H1 (cell line): ENCODE measurements at regions not wholly inside any gene's neighbourhood (a gene's known extent, or its start where the extent isn't known, plus 50 kb on each side); places are given as distances from the start of the nearest gene placed in this dataset.

Experiments
- CTCF ChIA-PET: fragments of 300-600 bp; sonication (Branson Sonifier 250); formaldehyde crosslinking; loops from one replicate; lab custom pipeline; 2021; ENCODE audit not compliant: partially characterized antibody; lab: Charles Lee
- POLR2A ChIA-PET: fragments of 300-600 bp; sonication (Branson Sonifier 250); formaldehyde crosslinking; loops from one replicate; lab custom pipeline; 2021; ENCODE audit warnings: inconsistent platforms; ENCODE audit not compliant: partially characterized antibody; lab: Charles Lee
- DNase-seq, 2 experiments: peaks; one replicate each; pipeline versions ENCODE4 v3.0.0 to v3.0.0-alpha.2; 2010 to 2022; ENCODE audit warnings: low spot score in 2 of 2, low read depth in 1 of 2, mixed read lengths in 1 of 2
- FAIRE-seq: peaks from 2 replicates; lab custom pipeline; 2011; peaks lifted over from hg19 to GRCh38; lab: Jason Lieb, UNC
- H2AFZ ChIP-seq: 2 replicates; pipeline ENCODE4 v1.8.1; 2012; ENCODE audit warnings: low read length, inconsistent platforms
- H2AK5ac ChIP-seq: 2 replicates; pipeline ENCODE4 v1.6.1; 2013; ENCODE audit warnings: low read depth, low read length
- H2BK120ac ChIP-seq: replicated peaks from 2 replicates; pipeline ENCODE3; 2013; ENCODE audit warnings: low read depth, low read length, inconsistent platforms
- H2BK12ac ChIP-seq: 2 replicates; pipeline ENCODE4 v1.6.1; 2013; ENCODE audit warnings: low read depth, low read length
- H2BK15ac ChIP-seq: 2 replicates; pipeline ENCODE4 v1.6.1; 2013; ENCODE audit warnings: low read length
- H2BK20ac ChIP-seq: 2 replicates; pipeline ENCODE4 v1.6.1; 2013; ENCODE audit warnings: low read length
- H2BK5ac ChIP-seq: 2 replicates; pipeline ENCODE4 v1.6.1; 2013; ENCODE audit warnings: low read depth, low read length
- H3K14ac ChIP-seq: 2 replicates; pipeline ENCODE4 v1.6.1; 2013; ENCODE audit warnings: inconsistent platforms; ENCODE audit not compliant: insufficient read length
- H3K18ac ChIP-seq: 2 replicates; pipeline ENCODE4 v1.6.1; 2013; ENCODE audit warnings: low read length; ENCODE audit errors: extremely low read depth
- H3K23ac ChIP-seq: 2 replicates; pipeline ENCODE4 v1.6.1; 2013; ENCODE audit warnings: inconsistent platforms; ENCODE audit not compliant: insufficient read length
- H3K23me2 ChIP-seq: 2 replicates; pipeline ENCODE4 v1.6.1; 2013; ENCODE audit warnings: low read depth, low read length
- H3K27ac ChIP-seq: 2 replicates; pipeline ENCODE4 v1.6.1; 2011; ENCODE audit warnings: low read depth, low read length, inconsistent platforms
- H3K27me3 ChIP-seq, 4 experiments: replicated peaks in 1 of 4; 1 replicate in 1 of 4; 2 replicates in 3 of 4; pipeline versions ENCODE4 v1.6.1 to v1.8.1; 2011 to 2013; ENCODE audit warnings: low read length in 3 of 4, mild to moderate bottlenecking in 3 of 4, inconsistent platforms in 2 of 4, mixed read lengths in 2 of 4, moderate library complexity in 1 of 4; ENCODE audit not compliant: control insufficient read depth in 3 of 4, insufficient read depth in 3 of 4; ENCODE audit errors: extremely low read depth in 1 of 4
- H3K36me3 ChIP-seq, 4 experiments: 2 replicates each; pipeline versions ENCODE4 v1.6.1 to v1.8.1; 2011 to 2013; ENCODE audit warnings: mild to moderate bottlenecking in 4 of 4, low read length in 3 of 4, moderate library complexity in 2 of 4, control low read depth in 1 of 4, inconsistent platforms in 1 of 4; ENCODE audit not compliant: insufficient read depth in 4 of 4, control insufficient read depth in 2 of 4
- H3K4ac ChIP-seq: replicated peaks from 2 replicates; pipeline ENCODE3; 2013; ENCODE audit warnings: low read length, low read depth, mixed read lengths, inconsistent platforms; ENCODE audit not compliant: insufficient read length
- H3K4me1 ChIP-seq, 4 experiments: replicated peaks in 1 of 4; 1 replicate in 1 of 4; 2 replicates in 3 of 4; pipeline versions ENCODE4 v1.6.1 to v1.8.1; 2011 to 2013; ENCODE audit warnings: low read length in 3 of 4, inconsistent platforms in 2 of 4, mixed read lengths in 1 of 4; ENCODE audit not compliant: insufficient read depth in 4 of 4, control insufficient read depth in 3 of 4
- H3K4me2 ChIP-seq, 2 experiments: 2 replicates each; pipeline versions ENCODE4 v1.6.1 to v1.8.1; 2011 to 2013; ENCODE audit warnings: low read depth in 2 of 2, low read length in 2 of 2, control low read depth in 1 of 2, inconsistent platforms in 1 of 2, mild to moderate bottlenecking in 1 of 2; ENCODE audit not compliant: insufficient read depth in 1 of 2
- H3K4me3 ChIP-seq, 4 experiments: fragments of 200-600, 300-600 bp in 1 of 4; sonication (generic), shearing (Covaris generic), sonication (Bioruptor Twin) in 1 of 4; 2 replicates each; pipeline versions ENCODE4 v1.5.1 to v1.8.1; 2011 to 2016; ENCODE audit warnings: low read length in 4 of 4, low read depth in 3 of 4, control low read depth in 2 of 4, inconsistent platforms in 2 of 4, mild to moderate bottlenecking in 2 of 4, mixed read lengths in 1 of 4, moderate library complexity in 1 of 4; ENCODE audit not compliant: insufficient read depth in 2 of 4; ENCODE audit errors: extremely low read depth in 1 of 4
- H3K56ac ChIP-seq: replicated peaks from 2 replicates; pipeline ENCODE3; 2013; ENCODE audit warnings: low read depth, mild to moderate bottlenecking, mixed read lengths, low read length, inconsistent platforms; ENCODE audit not compliant: insufficient read length
- H3K79me1 ChIP-seq: 2 replicates; pipeline ENCODE4 v1.6.1; 2013; ENCODE audit warnings: low read depth, low read length, control low read depth
- H3K79me2 ChIP-seq, 2 experiments: 2 replicates each; pipeline versions ENCODE4 v1.6.1 to v1.8.1; 2012 to 2013; ENCODE audit warnings: low read length in 2 of 2, mild to moderate bottlenecking in 2 of 2, inconsistent platforms in 1 of 2; ENCODE audit not compliant: insufficient read depth in 2 of 2, control insufficient read depth in 1 of 2
- H3K9ac ChIP-seq, 4 experiments: replicated peaks in 1 of 4; 1 replicate in 1 of 4; 2 replicates in 3 of 4; pipeline versions ENCODE4 v1.6.1 to v1.8.1; 2011 to 2013; ENCODE audit warnings: low read depth in 3 of 4, low read length in 3 of 4, control low read depth in 2 of 4, mild to moderate bottlenecking in 2 of 4, moderate library complexity in 2 of 4, inconsistent platforms in 1 of 4; ENCODE audit errors: extremely low read depth in 1 of 4
- H3K9me3 ChIP-seq, 2 experiments: 2 replicates each; pipeline versions ENCODE4 v1.6.1 to v1.8.1; 2012 to 2013; ENCODE audit warnings: mild to moderate bottlenecking in 2 of 2, moderate library complexity in 2 of 2, control low read depth in 1 of 2, inconsistent platforms in 1 of 2, low read depth in 1 of 2, low read length in 1 of 2, mixed read lengths in 1 of 2; ENCODE audit not compliant: insufficient read depth in 2 of 2
- H4K20me1 ChIP-seq, 2 experiments: replicated peaks in 1 of 2; 2 replicates each; pipeline versions ENCODE3 to v1.8.1; 2011 to 2013; ENCODE audit warnings: inconsistent platforms in 2 of 2, low read length in 2 of 2, mild to moderate bottlenecking in 1 of 2; ENCODE audit not compliant: insufficient read depth in 2 of 2, control insufficient read depth in 1 of 2
- H4K5ac ChIP-seq: 2 replicates; pipeline ENCODE4 v1.6.1; 2013; ENCODE audit warnings: low read length, low read depth, mixed read lengths, inconsistent platforms; ENCODE audit not compliant: insufficient read length
- H4K8ac ChIP-seq: 2 replicates; pipeline ENCODE4 v1.8.0; 2013; ENCODE audit warnings: mild to moderate bottlenecking, moderate library complexity, low read length, inconsistent platforms; ENCODE audit not compliant: insufficient read depth; ENCODE audit errors: extremely low read depth
- H4K91ac ChIP-seq: replicated peaks from 2 replicates; pipeline ENCODE3; 2013; ENCODE audit warnings: low read length, mixed read lengths, inconsistent platforms; ENCODE audit not compliant: insufficient read length
- CREB1 ChIP-seq: IDR thresholded peaks from 2 replicates; pipeline ENCODE4 v1.6.1; 2012; ENCODE audit warnings: inconsistent platforms
- EGR1 ChIP-seq: IDR thresholded peaks from 2 replicates; pipeline ENCODE4 v1.6.1; 2011; ENCODE audit warnings: low read depth, low read length, borderline replicate concordance
- KDM1A ChIP-seq: fragments of 200-600, 300-600 bp; sonication (generic); IDR thresholded peaks from 2 replicates; pipeline ENCODE4 v1.7.1; 2016; ENCODE audit warnings: mild to moderate bottlenecking, low read length, borderline replicate concordance
- NRF1 ChIP-seq: IDR thresholded peaks from 2 replicates; pipeline ENCODE4 v1.6.1; 2011; ENCODE audit warnings: mild to moderate bottlenecking, low read depth, low read length, improper control_type of control experiment
- RFX5 ChIP-seq: IDR thresholded peaks from 2 replicates; pipeline ENCODE4 v1.6.1; 2011; ENCODE audit warnings: low read depth, low read length, improper control_type of control experiment, borderline replicate concordance
- SP4 ChIP-seq: IDR thresholded peaks from 2 replicates; pipeline ENCODE4 v1.6.1; 2012; ENCODE audit warnings: low read length, inconsistent platforms
- SRF ChIP-seq: IDR thresholded peaks from 2 replicates; pipeline ENCODE4 v1.6.1; 2011; ENCODE audit warnings: mild to moderate bottlenecking, low read depth, low read length, moderate library complexity
- YY1 ChIP-seq: IDR thresholded peaks from 2 replicates; pipeline ENCODE4 v1.6.1; 2011; ENCODE audit warnings: low read depth, mild to moderate bottlenecking, low read length
- ZNF274 ChIP-seq: IDR thresholded peaks from 2 replicates; pipeline ENCODE4 v1.7.0; 2012; ENCODE audit warnings: low read length, borderline replicate concordance; ENCODE audit errors: extremely low read depth
- WGBS, 2 experiments: shearing (Covaris generic) in 1 of 2; methylation state at CpG; one replicate each; pipeline versions ENCODE4 v1.1.6 to v1.1.7; 2013 to 2015; ENCODE audit warnings: low lambda C conversion rate in 2 of 2, mixed read lengths in 2 of 2, inconsistent platforms in 1 of 2, low coverage in 1 of 2, missing lambda C conversion rate in 1 of 2; ENCODE audit not compliant: insufficient replicate concordance in 2 of 2, insufficient coverage in 1 of 2, insufficient read length in 1 of 2; ENCODE audit errors: extremely low coverage in 1 of 2, missing lambda C conversion rate in 1 of 2; 5-methylcytosine and 5-hydroxymethylcytosine counted together
- TF ChIP-seq, protein P1 (sequence below): IDR thresholded peaks from 2 replicates; pipeline ENCODE4 v1.6.1; 2012; ENCODE audit warnings: low read length, inconsistent platforms

DNA sequence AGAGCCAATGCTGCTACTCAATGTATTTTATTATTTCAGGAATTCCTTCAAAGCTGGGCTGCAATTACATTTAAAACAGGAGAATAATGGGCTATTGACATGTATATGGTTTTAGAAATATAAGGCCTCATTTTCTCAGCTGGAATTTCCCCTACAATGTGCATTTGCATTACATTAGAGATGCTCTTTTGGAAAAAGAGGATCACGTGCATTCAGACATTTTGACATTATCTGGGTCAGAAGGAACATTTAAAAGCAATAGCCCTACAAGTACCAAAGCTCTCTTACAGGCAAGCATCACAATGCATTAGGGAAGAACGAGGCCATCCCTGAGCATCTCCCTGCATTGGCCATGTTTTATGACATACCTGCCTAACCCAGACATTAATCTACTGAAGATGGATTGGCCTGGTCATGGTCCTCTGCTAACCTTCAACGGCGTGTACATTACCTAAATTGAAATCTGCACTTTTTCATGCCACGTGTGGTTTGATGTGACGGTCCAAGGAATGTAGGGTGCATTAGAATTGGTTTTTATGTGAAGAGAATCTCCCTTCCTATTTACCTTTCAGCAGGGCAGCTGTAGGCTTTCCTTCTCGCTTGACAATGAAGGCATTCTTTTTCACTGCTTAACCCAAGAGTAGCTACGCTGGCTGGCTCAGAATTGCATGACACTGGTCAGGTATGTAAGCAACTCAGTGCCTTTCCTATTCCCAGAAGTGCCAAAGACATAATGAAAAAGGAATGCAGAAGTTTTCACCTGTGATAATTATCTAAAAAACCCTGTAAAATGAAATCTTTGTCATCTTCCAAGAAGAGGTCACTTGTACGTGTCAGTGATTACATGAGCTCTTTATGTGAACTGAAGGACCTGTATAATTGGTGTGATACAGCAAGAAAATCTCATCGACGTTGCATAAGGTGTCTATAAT, 212.3 kb upstream of the MPDZ start:
- Histone ChIP-seq H3K56ac (peak overlapping the region; percentile 83), H3K27me3 (no peaks in the 10 kb centered on the region), H3K4me1 (peaks cover 4 to 25% (median 25%) of the 10 kb centered on the region in 4 experiments; a peak in 5 of 7 replicates), H3K4me3 (peak overlapping the region in 1 of 4 experiments; percentile 33; a peak in 2 of 8 replicates), H3K79me2 (no peaks in the 10 kb centered on the region), H3K4ac (peak overlapping the region; percentile 83), H3K23me2 (no peaks in the 10 kb centered on the region), H2BK5ac (peak overlapping the region; percentile 98), H2BK20ac (peak overlapping the region; percentile 11; the same call in 1 of the 2 replicates), H3K9me3 (peaks cover 0 to 3% of the 10 kb centered on the region in 2 experiments; a peak in 2 of 4 replicates), H2AFZ (no peak overlapping the region), H3K23ac (no peak overlapping the region), H4K5ac (peak overlapping the region; percentile 90), H2BK120ac (peak overlapping the region; percentile 96), H3K18ac (peak overlapping the region; percentile 76; the same call in 1 of the 2 replicates), H4K91ac (peak overlapping the region; percentile 95), H3K9ac (peak overlapping the region in 2 of 4 experiments; percentile 31 to 41; a peak in 3 of 7 replicates), H3K36me3 (no peaks in the 10 kb centered on the region), H4K8ac (no peak overlapping the region), H2BK15ac (no peak overlapping the region), H3K79me1 (no peaks in the 10 kb centered on the region), H2BK12ac (peak overlapping the region; percentile 89; the same call in 1 of the 2 replicates), H3K27ac (peak overlapping the region; percentile 88), H4K20me1 (no peaks in the 10 kb centered on the region), H2AK5ac (peak overlapping the region; percentile 85; the same call in 1 of the 2 replicates), H3K14ac (no peak overlapping the region), H3K4me2 (peak overlapping the region; percentile 40 to 63)
- WGBS, 2 experiments = 18% methylated on average over 11 of the region's 11 CpGs; no CpG with 5 or more reads in 1 of the 2 experiments
- CTCF ChIA-PET = interaction anchor here (0.8 to 1.0 kb wide), 3 partner anchors 64 to 1075 kb away, joined by 3 read pairs; no protein-coding TSS in a partner anchor
- peak; percentile 58 to 64 for DNase-seq
- POLR2A ChIA-PET = interaction anchor here (0.6 to 2.0 kb wide), 7 partner anchors 20 to 1049 kb away, joined by 3 to 4 read pairs (median 3); no protein-coding TSS in a partner anchor
- FAIRE-seq = peak; percentile 78
- peak; percentile 44; the same call in 1 of the 2 replicates for TF ChIP-seq YY1
- TF ChIP-seq SRF = no peak
- TF ChIP-seq NRF1 = no peak
- TF ChIP-seq, protein P1, sequence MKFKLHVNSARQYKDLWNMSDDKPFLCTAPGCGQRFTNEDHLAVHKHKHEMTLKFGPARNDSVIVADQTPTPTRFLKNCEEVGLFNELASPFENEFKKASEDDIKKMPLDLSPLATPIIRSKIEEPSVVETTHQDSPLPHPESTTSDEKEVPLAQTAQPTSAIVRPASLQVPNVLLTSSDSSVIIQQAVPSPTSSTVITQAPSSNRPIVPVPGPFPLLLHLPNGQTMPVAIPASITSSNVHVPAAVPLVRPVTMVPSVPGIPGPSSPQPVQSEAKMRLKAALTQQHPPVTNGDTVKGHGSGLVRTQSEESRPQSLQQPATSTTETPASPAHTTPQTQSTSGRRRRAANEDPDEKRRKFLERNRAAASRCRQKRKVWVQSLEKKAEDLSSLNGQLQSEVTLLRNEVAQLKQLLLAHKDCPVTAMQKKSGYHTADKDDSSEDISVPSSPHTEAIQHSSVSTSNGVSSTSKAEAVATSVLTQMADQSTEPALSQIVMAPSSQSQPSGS = peak; percentile 84
- no peak for TF ChIP-seq EGR1
- no peak for TF ChIP-seq ZNF274
- no peak; the same call in 1 of the 2 replicates for TF ChIP-seq SP4
- TF ChIP-seq RFX5 = no peak
- peak; percentile 72; the same call in 1 of the 2 replicates for TF ChIP-seq KDM1A
- TF ChIP-seq CREB1 = peak; percentile 5; the same call in 1 of the 2 replicates
